HepG2 (cell line): ENCODE measurements at regions not wholly inside any gene's neighbourhood (a gene's known extent, or its start where the extent isn't known, plus 50 kb on each side); places are given as distances from the start of the nearest gene placed in this dataset.
"Not testable (repeated sequence)": the region's sequence is repeated elsewhere in the genome, so short reads cannot be mapped to it uniquely, and the experiment has no call there.

Source experiments
- ATAC-seq: fragments of 200-7000 bp; cut with Tn5 transposase; 3 replicates; pipeline ENCODE4 v1.9.1; 2020; ENCODE audit warnings: mild to moderate bottlenecking, moderate library complexity
- BruUV-seq: library from RNA; stranded (reverse); fragments of 400-500 nt; replicated peaks from 2 replicates; lab custom pipeline; 2021; lab: Mats Ljungman, UMichigan
- CTCF ChIA-PET: fragments of 300-600 bp; formaldehyde crosslinking; extraction: SDS; loops from one replicate; lab custom pipeline; 2021; ENCODE audit warnings: low total read pairs, inconsistent platforms, low intra/inter-chr PET ratio; lab: Yijun Ruan, JAX
- POLR2A ChIA-PET: fragments of 350-600 bp; sonication (Branson Sonifier 250); formaldehyde crosslinking; loops from one replicate; lab custom pipeline; 2020; ENCODE audit warnings: antibody characterized with exemption, inconsistent platforms; lab: Yijun Ruan, JAX
- DNase-seq: peaks from one replicate; pipeline ENCODE4 v3.0.0-alpha.2; 2015; ENCODE audit warnings: low spot score
- FAIRE-seq: peaks from 3 replicates; lab custom pipeline; 2011; peaks lifted over from hg19 to GRCh38; lab: Jason Lieb, UNC
- H2AFZ ChIP-seq: one replicate; pipeline ENCODE4 v1.6.1; 2011; ENCODE audit warnings: low read length, inconsistent platforms
- H3K27ac ChIP-seq: fragments of 300-600 bp; 3 replicates; pipeline ENCODE4 v1.8.0; 2011; ENCODE audit warnings: mixed run types, mild to moderate bottlenecking, mixed read lengths, low read length, inconsistent platforms; ENCODE audit not compliant: insufficient read depth; ENCODE audit errors: extremely low read length
- H3K27me3 ChIP-seq, 2 experiments: fragments of 200-600 bp in 1 of 2; 2 replicates in 1 of 2; 3 replicates in 1 of 2; pipeline versions ENCODE4 v1.6.0 to v1.8.0; 2011; ENCODE audit warnings: low read length in 2 of 2, mild to moderate bottlenecking in 2 of 2, moderate library complexity in 2 of 2, inconsistent platforms in 1 of 2; ENCODE audit not compliant: insufficient read depth in 2 of 2, control insufficient read depth in 1 of 2
- H3K36me3 ChIP-seq, 2 experiments: fragments of 200-600 bp in 1 of 2; replicated peaks in 1 of 2; 2 replicates in 1 of 2; 3 replicates in 1 of 2; pipeline versions ENCODE4 v1.5.1 to v1.8.0; 2011; ENCODE audit warnings: low read length in 2 of 2, inconsistent platforms in 1 of 2; ENCODE audit not compliant: insufficient read depth in 2 of 2, control insufficient read depth in 1 of 2
- H3K4me1 ChIP-seq: 2 replicates; pipeline ENCODE4 v1.5.1; 2012; ENCODE audit warnings: low read length, inconsistent platforms; ENCODE audit not compliant: insufficient read depth
- H3K4me2 ChIP-seq: 2 replicates; pipeline ENCODE4 v1.6.0; 2011; ENCODE audit warnings: low read depth, low read length, inconsistent platforms
- H3K4me3 ChIP-seq, 3 experiments: fragments of 200-600 bp in 1 of 3; sonication (generic), shearing (Covaris generic) in 1 of 3; replicated peaks in 1 of 3; 2 replicates each; pipeline ENCODE4 v1.5.1; 2011 to 2016; ENCODE audit warnings: low read length in 3 of 3, inconsistent platforms in 2 of 3, low read depth in 2 of 3, mild to moderate bottlenecking in 2 of 3, control low read depth in 1 of 3, mixed read lengths in 1 of 3; ENCODE audit not compliant: insufficient read depth in 1 of 3
- H3K79me2 ChIP-seq: one replicate; pipeline ENCODE4 v1.6.1; 2011; ENCODE audit warnings: low read length, inconsistent platforms; ENCODE audit not compliant: insufficient read depth
- H3K9ac ChIP-seq: 2 replicates; pipeline ENCODE4 v1.6.0; 2011; ENCODE audit warnings: mild to moderate bottlenecking, low read depth, low read length, inconsistent platforms; ENCODE audit not compliant: insufficient read depth
- H3K9me3 ChIP-seq: 2 replicates; pipeline ENCODE4 v1.5.1; 2012; ENCODE audit warnings: mild to moderate bottlenecking, low read length
- H4K20me1 ChIP-seq: 2 replicates; pipeline ENCODE4 v1.6.0; 2011; ENCODE audit warnings: inconsistent platforms, mild to moderate bottlenecking, low read length, moderate library complexity; ENCODE audit not compliant: insufficient read depth
- ARHGAP35 ChIP-seq: sonication (generic); formaldehyde crosslinking; IDR thresholded peaks from 2 replicates; pipeline ENCODE4 v1.9.0; 2022; ENCODE audit warnings: mild to moderate bottlenecking, inconsistent platforms, moderate library complexity, missing genetic modification reagents, borderline replicate concordance
- WGBS: methylation state at CpG from one replicate; pipeline ENCODE4 v1.1.6; 2017; ENCODE audit warnings: low lambda C conversion rate; 5-methylcytosine and 5-hydroxymethylcytosine counted together
- in situ Hi-C: cut with HindIII; loops from 2 replicates; pipeline ENCODE4 v1.10.0; 2017; ENCODE audit warnings: low pct_unique_long_range_greater_than_20kb; ENCODE audit not compliant: extremely low pct_ligation_motif_present
- intact Hi-C: fragments of 100-400 bp; cut with micrococcal nuclease; formaldehyde crosslinking; loops from one replicate; pipeline ENCODE4 v1.10.0; 2022; ENCODE audit not compliant: unreplicated experiment

DNA sequence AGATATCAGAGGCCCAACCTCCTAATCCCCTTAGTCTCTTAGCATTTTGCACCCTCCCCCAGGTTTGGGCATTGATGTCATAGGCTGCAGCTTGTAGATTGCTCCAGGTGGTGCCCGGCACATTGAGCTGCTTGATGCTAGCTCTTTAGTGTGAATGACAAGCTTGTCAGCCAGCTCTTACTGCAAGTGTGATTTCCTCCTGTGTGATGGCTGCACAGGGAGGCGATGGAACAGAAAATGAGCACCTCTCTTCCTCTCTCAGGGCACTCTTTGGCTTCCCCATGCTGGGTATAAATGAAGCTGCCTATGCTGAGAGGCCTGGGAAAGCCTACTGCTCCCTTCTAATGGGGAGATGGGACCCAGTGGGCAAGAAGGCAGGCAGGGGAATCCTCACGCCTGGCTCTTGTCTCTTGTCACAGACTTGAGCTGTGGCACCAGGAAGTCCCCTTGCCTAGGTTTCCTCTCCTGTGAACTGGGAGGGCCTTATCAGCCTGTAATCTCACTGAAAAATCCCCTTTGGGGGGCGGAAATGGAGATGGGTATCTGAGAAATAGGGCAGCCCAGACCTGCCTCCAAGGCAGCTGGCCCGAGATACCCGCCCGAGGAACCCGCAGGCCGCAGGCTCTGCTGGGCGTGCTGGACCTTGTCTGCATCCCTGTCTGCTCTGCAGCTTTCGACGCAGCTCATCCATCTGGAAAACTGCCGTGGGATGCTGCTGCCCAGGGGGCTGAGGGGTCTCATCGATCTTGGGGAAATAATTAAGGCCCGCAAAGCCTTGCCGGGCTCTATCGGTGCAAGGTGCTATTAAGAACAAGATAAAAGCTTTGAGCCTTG is 163.5 kb upstream of the CXCR4 start:
- WGBS, result 58% methylated on average over 16 of the region's 17 CpGs

DNA sequence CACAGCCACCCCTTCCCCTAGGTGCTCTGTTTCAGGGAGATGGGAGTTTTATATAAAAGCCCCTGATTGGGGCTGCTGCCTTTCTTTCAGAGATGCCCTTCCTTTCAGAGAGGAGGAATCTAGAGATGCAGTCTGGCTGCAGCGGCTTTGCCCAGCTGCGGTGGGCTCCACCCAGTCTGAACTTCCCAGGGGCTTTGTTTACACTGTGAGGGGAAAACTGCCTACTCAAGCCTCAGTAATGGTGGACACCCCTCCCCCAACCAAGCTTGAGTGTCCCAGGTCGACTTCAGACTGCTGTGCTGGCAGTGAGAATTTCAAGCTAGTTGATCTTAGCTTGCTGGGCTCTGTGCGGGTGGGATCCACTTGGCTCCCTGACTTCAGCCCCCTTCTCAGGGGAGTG is 148.4 kb upstream of the CXCR4 start:
- DNase-seq, H3K9ac ChIP-seq, FAIRE-seq, H3K27ac ChIP-seq, H4K20me1 ChIP-seq, H3K4me2 ChIP-seq, POLR2A ChIA-PET, H3K27me3 ChIP-seq, BruUV-seq, H3K4me3 ChIP-seq, H3K79me2 ChIP-seq, H2AFZ ChIP-seq, H3K36me3 ChIP-seq, H3K9me3 ChIP-seq, ATAC-seq, in situ Hi-C loops, H3K4me1 ChIP-seq, intact Hi-C loops, CTCF ChIA-PET: not testable (repeated sequence)
- 16% methylated on average over 4 of the region's 4 CpGs for WGBS

More for the DNA sequence above, 163.5 kb upstream of the CXCR4 start:
- ChIA-PET CTCF (no interaction called here), POLR2A (no interaction called here)
- Histone ChIP-seq H3K27me3 (peaks cover 0 to 19% of the 10 kb centered on the region in 2 experiments; a peak in 2 of 5 replicates), H3K9ac (no peak overlapping the region), H3K4me3 (no peak overlapping the region), H3K9me3 (no peaks in the 10 kb centered on the region), H2AFZ (no peak overlapping the region), H3K27ac (no peak overlapping the region), H3K4me1 (no peaks in the 10 kb centered on the region), H3K36me3 (no peaks in the 10 kb centered on the region), H4K20me1 (no peaks in the 10 kb centered on the region)
- no TSS peak for BruUV-seq
- no peak for FAIRE-seq
- no peak for ATAC-seq
- TF ChIP-seq ARHGAP35 (CRISPR knock-in tag), result no peak
- TF ChIP-seq, all 625 proteins: peak for 0
- DNase-seq, result no peak
- Histone ChIP-seq H3K4me2 (no peak overlapping the region), H3K79me2 (no peaks in the 10 kb centered on the region)
- intact Hi-C loops, result no loop called here
- in situ Hi-C loops, result no loop called here
